Body of pancreas (tissue), 4 donors: ENCODE measurements at regions not wholly inside any gene's neighbourhood (a gene's known extent, or its start where the extent isn't known, plus 50 kb on each side); places are given as distances from the start of the nearest gene placed in this dataset.

Experiments used
- ATAC-seq: fragments of 150-250 bp; one replicate; pipeline ENCODE4 v1.9.1; 2016
- DNase-seq, 4 donors: peaks; one replicate each; pipeline ENCODE4 v3.0.0-alpha.2; 2019
- H3K27ac ChIP-seq, 4 donors: fragments of 200-600 bp; sonication (generic); 1 replicate in 3 of 4; 2 replicates in 1 of 4; pipeline versions ENCODE4 v1.5.1 to v1.6.1; 2016 to 2019; ENCODE audit warnings: mild to moderate bottlenecking in 1 of 4, mixed read lengths in 1 of 4, moderate library complexity in 1 of 4
- H3K27me3 ChIP-seq, 2 donors: fragments of 200-600 bp; sonication (generic); one replicate each; pipeline ENCODE4 v1.6.0; 2016; ENCODE audit warnings: mild to moderate bottlenecking in 1 of 2
- H3K36me3 ChIP-seq, 2 donors: fragments of 200-600 bp; sonication (generic); replicated peaks in 1 of 2; 2 replicates each; pipeline ENCODE4 v1.5.1; 2016; ENCODE audit warnings: low read depth in 2 of 2; ENCODE audit not compliant: insufficient read depth in 1 of 2
- H3K4me1 ChIP-seq: fragments of 200-600 bp; sonication (generic); one replicate; pipeline ENCODE4 v1.6.0; 2016
- H3K4me3 ChIP-seq, 2 donors: fragments of 200-600 bp; sonication (generic); 1 replicate in 1 of 2; 2 replicates in 1 of 2; pipeline ENCODE4 v1.5.1; 2016 to 2019
- H3K9me3 ChIP-seq, 3 donors: fragments of 200-600 bp; sonication (generic); 1 replicate in 2 of 3; 2 replicates in 1 of 3; pipeline ENCODE4 v1.5.1; 2016
- POLR2A ChIP-seq, 3 donors: fragments of 450-650 bp; IDR thresholded peaks; one replicate each; pipeline ENCODE4 v1.6.1; 2016; ENCODE audit warnings: antibody characterized with exemption in 3 of 3, mild to moderate bottlenecking in 2 of 3
- whole genome bisulfite sequencing, 2 donors: methylation state at CpG; one replicate each; pipeline ENCODE4 v1.1.5; 2017; 5-methylcytosine and 5-hydroxymethylcytosine counted together
- intact Hi-C: fragments of 100-400 bp; cut with DNase I; formaldehyde crosslinking; loops from one replicate; pipeline ENCODE4 v1.15.1; 2023
- TF ChIP-seq, protein P1 (sequence below), 7 experiments: fragments of 450-650 bp in 4 of 7; fragments of 200-600 bp in 3 of 7; sonication (generic) in 3 of 7; IDR thresholded peaks; one replicate each; pipeline ENCODE4 v1.5.1; 2016 to 2019; ENCODE audit warnings: antibody characterized with exemption in 7 of 7

DNA sequence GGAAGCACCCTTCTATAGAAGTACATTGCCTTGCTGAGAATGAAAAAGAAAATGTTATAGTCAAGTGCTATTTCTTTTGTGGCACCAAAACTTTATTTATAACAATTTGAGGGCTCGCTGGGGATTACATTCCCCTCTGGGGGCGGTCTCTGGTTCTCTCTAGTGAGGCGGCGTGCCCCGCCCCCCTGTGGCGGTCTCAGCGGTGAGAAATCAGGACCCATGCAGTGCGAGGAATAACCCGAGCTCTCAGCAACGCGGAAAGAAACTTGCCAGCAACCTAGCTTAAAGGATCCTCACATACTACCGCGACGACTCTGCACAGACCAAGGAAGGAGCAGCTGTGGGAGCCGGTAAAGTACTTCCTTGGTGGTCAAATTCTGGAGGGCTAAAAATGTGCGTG is 83.4 kb upstream of the SHISA3 start:
- intact Hi-C loops = no loop called here
- no peak overlapping the region for H3K27ac ChIP-seq
- DNase-seq (no peak), ATAC-seq (no peak)
- 84 to 90% methylated on average over 15 to 16 of the region's 16 CpGs for WGBS, 2 donors
- no peak overlapping the region for H3K4me3 ChIP-seq
- no peaks in the 10 kb centered on the region for H3K36me3 ChIP-seq
- H3K27me3 ChIP-seq = no peaks in the 10 kb centered on the region
- no peak for TF ChIP-seq POLR2A (IDR thresholded peaks at IDR 0.05)
- TF ChIP-seq, protein P1, sequence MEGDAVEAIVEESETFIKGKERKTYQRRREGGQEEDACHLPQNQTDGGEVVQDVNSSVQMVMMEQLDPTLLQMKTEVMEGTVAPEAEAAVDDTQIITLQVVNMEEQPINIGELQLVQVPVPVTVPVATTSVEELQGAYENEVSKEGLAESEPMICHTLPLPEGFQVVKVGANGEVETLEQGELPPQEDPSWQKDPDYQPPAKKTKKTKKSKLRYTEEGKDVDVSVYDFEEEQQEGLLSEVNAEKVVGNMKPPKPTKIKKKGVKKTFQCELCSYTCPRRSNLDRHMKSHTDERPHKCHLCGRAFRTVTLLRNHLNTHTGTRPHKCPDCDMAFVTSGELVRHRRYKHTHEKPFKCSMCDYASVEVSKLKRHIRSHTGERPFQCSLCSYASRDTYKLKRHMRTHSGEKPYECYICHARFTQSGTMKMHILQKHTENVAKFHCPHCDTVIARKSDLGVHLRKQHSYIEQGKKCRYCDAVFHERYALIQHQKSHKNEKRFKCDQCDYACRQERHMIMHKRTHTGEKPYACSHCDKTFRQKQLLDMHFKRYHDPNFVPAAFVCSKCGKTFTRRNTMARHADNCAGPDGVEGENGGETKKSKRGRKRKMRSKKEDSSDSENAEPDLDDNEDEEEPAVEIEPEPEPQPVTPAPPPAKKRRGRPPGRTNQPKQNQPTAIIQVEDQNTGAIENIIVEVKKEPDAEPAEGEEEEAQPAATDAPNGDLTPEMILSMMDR (IDR thresholded peaks at IDR 0.05) = no peak
- H3K4me1 ChIP-seq = no peaks in the 10 kb centered on the region
- H3K9me3 ChIP-seq = no peaks in the 10 kb centered on the region

DNA sequence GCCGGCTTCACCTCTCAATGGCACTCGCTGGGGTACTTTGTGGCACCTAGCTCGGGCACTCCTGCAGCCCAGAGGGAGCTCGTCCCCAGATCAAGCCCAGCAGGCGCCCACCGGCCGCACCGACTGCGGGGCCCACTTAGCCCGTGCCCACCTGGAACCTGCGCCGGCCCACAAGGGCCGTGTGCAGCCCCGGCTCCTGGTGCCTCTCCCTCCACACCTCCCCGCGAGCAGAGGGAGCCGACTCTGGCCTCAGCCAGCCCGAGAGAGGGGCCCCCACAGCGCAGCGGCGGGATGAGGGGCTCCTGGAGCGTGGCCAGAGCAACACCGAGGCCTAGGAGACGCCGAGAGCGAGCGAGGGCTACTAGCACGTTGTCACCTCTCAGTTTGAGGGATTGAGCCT is 82.1 kb upstream of the SHISA3 start:
- Histone ChIP-seq H3K36me3 (no peaks in the 10 kb centered on the region), H3K9me3 (no peaks in the 10 kb centered on the region), H3K27me3 (no peaks in the 10 kb centered on the region), H3K4me1 (no peaks in the 10 kb centered on the region), H3K4me3 (no peak overlapping the region), H3K27ac (no peak overlapping the region)
- DNase-seq = no peak
- intact Hi-C loops = no loop called here
- WGBS, 2 donors = 77 to 79% methylated on average over 12 to 28 of the region's 28 CpGs
- TF ChIP-seq POLR2A (IDR thresholded peaks at IDR 0.05) = no peak
- TF ChIP-seq, protein P1 (IDR thresholded peaks at IDR 0.05) = no peak
- ATAC-seq = no peak

DNA sequence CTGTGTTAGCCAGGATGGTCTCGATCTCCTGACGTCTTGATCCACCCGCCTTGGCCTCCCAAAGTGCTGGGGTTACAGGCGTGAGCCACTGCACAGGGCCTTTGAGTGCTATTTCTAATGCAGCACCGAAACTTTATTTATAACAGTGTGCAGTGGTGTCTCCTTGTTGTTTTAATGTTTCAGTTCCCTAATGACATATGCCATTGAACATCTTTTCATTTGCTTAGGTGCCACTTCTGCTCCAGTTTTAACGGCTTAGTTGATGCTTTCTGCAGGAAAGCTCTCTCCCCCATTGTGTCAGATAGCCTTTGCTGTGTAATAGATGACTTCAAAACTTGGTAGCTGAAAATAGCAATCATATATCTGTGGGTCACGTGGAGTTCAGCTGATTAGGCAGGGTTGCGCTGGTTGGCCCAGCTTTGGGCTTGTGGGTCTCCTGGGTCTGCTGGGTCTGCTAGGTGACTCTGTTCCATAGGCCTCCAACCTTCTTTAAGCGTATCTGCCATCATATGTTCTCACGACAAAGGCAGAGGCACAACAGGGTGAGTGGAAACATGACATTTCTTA is 76.4 kb upstream of the SHISA3 start:
- no peaks in the 10 kb centered on the region for H3K36me3 ChIP-seq
- TF ChIP-seq, protein P1 (IDR thresholded peaks at IDR 0.05) = no peak
- no peak for TF ChIP-seq POLR2A (IDR thresholded peaks at IDR 0.05)
- H3K27ac ChIP-seq = no peak overlapping the region
- ATAC-seq (no peak), DNase-seq (no peak)
- no peaks in the 10 kb centered on the region for H3K27me3 ChIP-seq
- 71 to 72% methylated on average over 10 of the region's 10 CpGs for WGBS, 2 donors
- no peaks in the 10 kb centered on the region for H3K4me1 ChIP-seq
- no peak overlapping the region for H3K4me3 ChIP-seq
- H3K9me3 ChIP-seq = no peaks in the 10 kb centered on the region
- intact Hi-C loops = no loop called here

DNA sequence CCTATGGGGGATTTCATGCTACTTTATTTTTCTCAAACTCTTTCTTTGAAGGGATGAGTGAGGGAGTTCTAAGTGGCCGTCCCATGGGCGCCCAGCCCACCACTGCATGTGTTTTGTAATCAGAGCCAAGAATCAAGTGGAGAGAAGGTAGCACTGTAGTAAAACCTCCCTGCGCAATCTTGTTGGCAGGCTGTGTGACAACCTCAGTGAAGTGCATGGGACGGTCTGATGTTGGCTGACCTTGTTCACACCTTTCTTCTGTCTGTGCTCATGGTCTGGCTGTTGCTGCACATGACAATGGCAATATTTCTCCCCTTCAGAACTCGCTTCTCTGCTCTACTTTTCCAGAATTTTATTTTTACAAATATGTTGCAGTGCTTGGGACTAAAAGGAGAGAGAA is 71.2 kb upstream of the SHISA3 start:
- no peaks in the 10 kb centered on the region for H3K27me3 ChIP-seq
- H3K4me1 ChIP-seq = no peaks in the 10 kb centered on the region
- H3K27ac ChIP-seq = no peak overlapping the region
- ATAC-seq = no peak
- H3K4me3 ChIP-seq = no peak overlapping the region
- intact Hi-C loops = no loop called here
- H3K36me3 ChIP-seq = no peaks in the 10 kb centered on the region
- DNase-seq = no peak
- TF ChIP-seq POLR2A (IDR thresholded peaks at IDR 0.05) = no peak
- TF ChIP-seq, protein P1 (IDR thresholded peaks at IDR 0.05) = no peak
- no peaks in the 10 kb centered on the region for H3K9me3 ChIP-seq
- 57 to 71% methylated on average over 5 of the region's 5 CpGs for WGBS, 2 donors

DNA sequence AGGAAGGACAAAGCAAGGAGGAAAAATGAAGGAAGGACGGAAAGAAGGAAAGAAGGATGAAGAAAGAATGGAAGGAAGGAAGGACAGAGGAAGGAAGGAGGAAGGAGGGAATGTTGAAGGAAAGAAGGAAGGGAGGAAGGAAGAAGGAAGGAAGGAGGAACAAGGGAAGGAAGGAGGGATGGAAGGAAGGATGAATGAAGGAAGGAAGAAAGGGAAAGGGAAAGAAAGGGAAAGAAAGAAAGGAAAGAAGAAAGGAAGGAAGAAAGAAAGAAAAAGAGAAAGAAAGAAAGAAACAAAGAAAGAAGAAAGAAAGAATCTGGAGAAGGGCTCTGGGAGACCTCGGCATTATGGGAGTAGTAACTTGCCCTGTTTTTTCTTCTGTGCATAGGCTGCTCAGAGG is 70.8 kb upstream of the SHISA3 start:
- Histone ChIP-seq H3K4me3 (no peak overlapping the region), H3K27me3 (no peaks in the 10 kb centered on the region), H3K4me1 (no peaks in the 10 kb centered on the region), H3K9me3 (no peaks in the 10 kb centered on the region), H3K36me3 (no peaks in the 10 kb centered on the region), H3K27ac (no peak overlapping the region)
- TF ChIP-seq POLR2A (IDR thresholded peaks at IDR 0.05) = no peak
- DNase-seq = no peak
- intact Hi-C loops = no loop called here
- ATAC-seq = no peak
- 65 to 75% methylated on average over 2 of the region's 2 CpGs for WGBS, 2 donors
